ENCODE measurements at regions not wholly inside any gene's neighbourhood (a gene's known extent, or its start where the extent isn't known, plus 50 kb on each side); places are given as distances from the start of the nearest gene placed in this dataset.

GRCh38 chr14:98704441-98704840 is 567.6 kb downstream of the BCL11B start:
- peak; percentile 11 for DNase-seq

GRCh38 chr14:98705871-98706300 is 566.1 kb downstream of the BCL11B start:
- DNase-seq, result no peak

GRCh38 chr14:98707522-98707921 is 564.5 kb downstream of the BCL11B start:
- no peak for DNase-seq

GRCh38 chr14:98708555-98708954 is 563.4 kb downstream of the BCL11B start:
- no peak for DNase-seq

- no peak for DNase-seq
These were observed 560.5 kb downstream of the BCL11B start for GRCh38 chr14:98711453-98711852.

GRCh38 chr14:98714626-98715425 is 557.2 kb downstream of the BCL11B start:
- no peak for DNase-seq

- DNase-seq, result no peak
These were observed 555.9 kb downstream of the BCL11B start for GRCh38 chr14:98716133-98716532.

GRCh38 chr14:98721061-98721460 is 550.9 kb downstream of the BCL11B start:
- no peak for DNase-seq

- no peak for DNase-seq
These were observed 547.3 kb downstream of the BCL11B start for GRCh38 chr14:98724734-98725133.

GRCh38 chr14:98725191-98725590 is 546.8 kb downstream of the BCL11B start:
- no peak for DNase-seq

GRCh38 chr14:98725676-98726075 is 546.3 kb downstream of the BCL11B start:
- no peak for DNase-seq

GRCh38 chr14:98726585-98727405 is 545.2 kb downstream of the BCL11B start:
- DNase-seq, result no peak

GRCh38 chr14:98728024-98728423 is 544.0 kb downstream of the BCL11B start:
- no peak for DNase-seq

GRCh38 chr14:98728836-98729235 is 543.2 kb downstream of the BCL11B start:
- no peak for DNase-seq

GRCh38 chr14:98731286-98731685 is 540.7 kb downstream of the BCL11B start:
- DNase-seq, result no peak

GRCh38 chr14:98731701-98732100 is 540.3 kb downstream of the BCL11B start:
- DNase-seq, result no peak

- DNase-seq, result no peak
These were observed 538.5 kb downstream of the BCL11B start for GRCh38 chr14:98733536-98733935.

- DNase-seq, result no peak
These were observed 535.2 kb downstream of the BCL11B start for GRCh38 chr14:98736701-98737338.

- no peak for DNase-seq
These were observed 530.5 kb downstream of the BCL11B start for GRCh38 chr14:98741523-98741922.

- no peak for DNase-seq
These were observed 530.0 kb downstream of the BCL11B start for GRCh38 chr14:98742001-98742400.

- DNase-seq, result no peak
These were observed 528.5 kb downstream of the BCL11B start for GRCh38 chr14:98743536-98743935.

GRCh38 chr14:98748966-98749365 is 523.0 kb downstream of the BCL11B start:
- DNase-seq, result no peak

GRCh38 chr14:98751110-98751509 is 520.9 kb downstream of the BCL11B start:
- no peak for DNase-seq

- DNase-seq, result no peak
These were observed 519.3 kb downstream of the BCL11B start for GRCh38 chr14:98752660-98753059.

Measured in activated CD4-positive, alpha-beta T cell treated with anti-CD3 and anti-CD28 coated beads for 48 hours (primary cell).